ENCODE measurements at regions not wholly inside any gene's neighbourhood (a gene's known extent, or its start where the extent isn't known, plus 50 kb on each side); places are given as distances from the start of the nearest gene placed in this dataset.

- no peak for DNase-seq (ENCODE audit: low spot score)
Measured at GRCh38 chr7:33727315-33727714, 178.0 kb upstream of the BMPER start.

GRCh38 chr7:33728873-33729551 lies 176.3 kb upstream of the BMPER start:
- DNase-seq (ENCODE audit: low spot score), result no peak

GRCh38 chr7:33729726-33730125 lies 175.6 kb upstream of the BMPER start:
- no peak for DNase-seq (ENCODE audit: low spot score)

- DNase-seq (ENCODE audit: low spot score), result no peak
Measured at GRCh38 chr7:33730958-33731357, 174.4 kb upstream of the BMPER start.

DNA sequence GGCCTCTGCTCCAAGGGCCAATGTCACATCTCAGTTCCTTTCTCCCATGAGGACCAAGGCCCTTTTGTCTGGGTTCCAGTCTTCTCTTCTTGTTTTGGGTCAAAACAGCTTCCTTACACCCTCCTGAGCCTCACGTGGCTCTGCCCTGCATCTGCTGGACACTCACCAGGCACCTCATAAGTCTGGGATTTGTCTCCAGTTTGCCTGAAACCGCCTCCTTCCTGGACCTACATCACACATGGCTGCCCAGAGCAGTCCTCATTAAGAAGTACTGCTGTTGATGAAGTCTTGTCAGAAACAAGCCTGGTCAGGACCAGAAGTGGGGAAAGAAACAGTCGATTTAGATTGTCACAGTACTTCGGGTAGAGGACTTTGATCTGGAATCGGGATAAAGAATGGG lies 173.4 kb upstream of the BMPER start:
- DNase-seq (ENCODE audit: low spot score), result no peak

- no peak for DNase-seq (ENCODE audit: low spot score)
Measured at GRCh38 chr7:33732462-33732861, 172.9 kb upstream of the BMPER start.

GRCh38 chr7:33733870-33734650 lies 171.3 kb upstream of the BMPER start:
- no peak for DNase-seq (ENCODE audit: low spot score)

GRCh38 chr7:33735403-33735802 lies 169.9 kb upstream of the BMPER start:
- DNase-seq (ENCODE audit: low spot score), result no peak

GRCh38 chr7:33736521-33737221 lies 168.7 kb upstream of the BMPER start:
- no peak for DNase-seq (ENCODE audit: low spot score)

GRCh38 chr7:33738260-33738935 lies 166.9 kb upstream of the BMPER start:
- no peak for DNase-seq (ENCODE audit: low spot score)

- no peak for DNase-seq (ENCODE audit: low spot score)
Measured at GRCh38 chr7:33739286-33739685, 166.1 kb upstream of the BMPER start.

GRCh38 chr7:33742521-33742920 lies 162.8 kb upstream of the BMPER start:
- no peak for DNase-seq (ENCODE audit: low spot score)

- no peak for DNase-seq (ENCODE audit: low spot score)
Measured at GRCh38 chr7:33742999-33743587, 162.2 kb upstream of the BMPER start.

- DNase-seq (ENCODE audit: low spot score), result no peak
Measured at GRCh38 chr7:33743594-33743993, 161.7 kb upstream of the BMPER start.

DNA sequence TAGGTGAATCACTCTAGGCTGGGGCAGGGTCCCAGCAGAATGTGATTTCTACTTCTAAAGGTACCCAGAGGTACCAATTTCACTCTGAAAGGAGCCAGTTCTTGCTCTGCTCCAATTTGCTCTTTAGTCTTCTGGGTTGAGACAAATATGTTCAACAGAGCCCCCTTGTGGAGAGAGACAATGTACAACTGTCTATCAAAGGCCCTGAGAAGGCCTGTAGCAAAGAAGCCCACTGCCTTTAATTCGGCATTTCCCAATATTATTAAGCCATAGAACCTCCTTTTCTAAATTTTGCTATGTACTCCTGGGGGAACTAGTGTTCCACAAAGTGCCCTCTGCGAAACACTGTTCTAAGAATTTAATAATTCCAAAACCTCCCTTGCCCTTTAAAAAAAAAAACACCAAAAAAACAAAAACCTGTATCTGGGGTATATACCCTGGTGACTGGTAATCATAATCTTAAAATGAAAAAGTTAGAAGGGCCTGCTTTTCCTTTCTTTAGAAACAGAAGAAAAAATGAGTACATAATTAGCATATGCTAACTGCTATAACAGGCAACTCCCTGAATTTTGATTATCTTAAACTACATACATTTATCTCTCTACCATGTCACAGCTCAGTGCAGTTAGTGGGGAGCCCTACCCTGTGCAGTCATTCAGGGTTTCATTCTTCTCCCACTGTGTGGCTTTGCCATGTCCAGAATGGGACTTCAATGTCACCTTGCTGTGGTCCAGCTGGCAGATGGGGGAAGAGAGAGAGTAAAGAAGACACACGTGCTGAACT lies 160.9 kb upstream of the BMPER start:
- no peak for DNase-seq (ENCODE audit: low spot score)

- DNase-seq (ENCODE audit: low spot score), result no peak
Measured at GRCh38 chr7:33745934-33746333, 159.4 kb upstream of the BMPER start.

DNA sequence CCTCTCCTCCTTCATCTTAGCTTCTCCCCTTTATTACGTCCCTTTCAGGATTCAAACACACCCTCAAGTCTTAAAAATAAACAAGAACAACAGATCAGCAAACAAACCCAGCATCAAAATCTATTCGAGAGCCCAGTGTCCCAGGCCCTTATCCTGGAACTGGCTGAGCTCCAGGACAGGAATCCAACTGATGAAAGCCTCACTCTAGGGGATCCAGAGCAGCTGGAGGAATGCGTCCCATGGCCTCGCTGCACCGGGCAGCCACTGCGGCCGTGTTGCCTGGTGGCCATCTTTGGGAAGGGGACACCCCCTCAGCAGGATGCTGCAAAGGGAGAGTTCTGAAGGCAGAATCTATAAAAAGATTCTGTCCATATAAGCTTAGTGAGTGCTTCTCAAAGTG lies 156.5 kb upstream of the BMPER start:
- no peak for DNase-seq (ENCODE audit: low spot score)

- DNase-seq (ENCODE audit: low spot score), result no peak
Measured at GRCh38 chr7:33750177-33750576, 155.2 kb upstream of the BMPER start.

DNA sequence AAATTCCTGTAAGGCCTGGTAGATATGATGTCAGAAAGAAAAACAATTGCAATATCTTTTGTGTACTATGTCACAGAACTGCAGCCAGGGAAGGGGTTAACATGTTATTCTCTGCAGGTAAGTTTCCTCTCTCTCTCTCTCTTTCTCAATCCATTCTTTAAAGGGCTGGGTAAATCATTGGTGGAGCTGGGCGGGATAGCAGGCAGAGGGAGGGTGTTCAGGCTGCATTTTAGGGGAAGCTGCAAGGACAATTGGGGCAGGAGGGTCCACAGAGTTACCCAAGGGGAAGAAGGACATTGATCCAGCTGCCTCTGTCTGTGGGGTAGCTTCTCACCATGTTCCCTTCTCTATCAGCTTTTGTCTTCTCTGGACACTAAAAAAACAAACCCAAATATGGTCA lies 153.9 kb upstream of the BMPER start:
- DNase-seq (ENCODE audit: low spot score), result no peak

DNA sequence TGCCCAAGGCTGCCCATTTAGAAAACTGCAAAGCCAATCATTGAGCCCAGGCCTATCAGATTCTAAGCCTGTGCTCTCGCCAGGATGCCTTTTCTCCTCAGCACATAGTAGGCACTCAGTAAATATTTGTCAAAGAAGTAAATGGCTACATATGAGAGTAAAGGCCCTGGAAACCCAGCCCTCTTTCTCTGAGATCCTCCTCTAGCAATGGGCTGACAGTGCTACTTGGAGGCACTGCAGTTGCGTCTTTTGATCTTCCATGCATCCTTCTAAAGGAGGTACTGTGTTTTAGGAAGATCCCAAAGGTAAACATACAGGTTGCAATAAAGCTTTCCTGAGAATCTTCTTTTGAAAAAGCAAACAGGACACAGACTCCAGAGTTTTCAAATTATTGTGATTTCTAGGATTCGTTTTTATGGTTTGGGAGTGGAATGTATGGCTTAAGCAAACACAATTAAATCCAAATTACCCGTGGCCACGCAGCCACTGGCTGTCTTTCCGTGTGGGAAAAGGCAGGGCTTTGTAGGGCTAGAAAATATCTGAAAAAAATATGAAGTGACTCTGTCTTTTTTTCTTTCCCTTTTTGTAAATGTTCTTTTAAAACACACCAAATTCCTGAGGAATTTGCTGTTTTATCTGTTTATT lies 151.3 kb upstream of the BMPER start:
- DNase-seq (ENCODE audit: low spot score), result no peak
